SK-N-SH treated with all-trans-retinoic acid at 6 μM for 48 hours (cell line): ENCODE measurements at regions not wholly inside any gene's neighbourhood (a gene's known extent, or its start where the extent isn't known, plus 50 kb on each side); places are given as distances from the start of the nearest gene placed in this dataset.

Experiments used
- ATAC-seq: fragments of 200-7000 bp; cut with Tn5 transposase; 3 replicates; pipeline ENCODE4 v1.9.1; 2020; ENCODE audit warnings: mild to moderate bottlenecking, moderate library complexity
- ARNTL ChIP-seq: fragments of 450-650 bp; formaldehyde crosslinking; IDR thresholded peaks from 2 replicates; pipeline ENCODE4 v1.5.0; 2020; ENCODE audit warnings: low read depth, mild to moderate bottlenecking, moderate library complexity, borderline replicate concordance
- BACH2 ChIP-seq: fragments of 250-450 bp; sonication (Bioruptor Pico); IDR thresholded peaks from 2 replicates; pipeline ENCODE4 v1.9.0; 2021; ENCODE audit warnings: mild to moderate bottlenecking, borderline replicate concordance
- CSDC2 ChIP-seq: fragments of 250-450 bp; sonication (Bioruptor Pico); IDR thresholded peaks from 2 replicates; pipeline ENCODE4 v1.5.0; 2020; ENCODE audit warnings: mild to moderate bottlenecking, moderate library complexity
- ESRRG ChIP-seq: fragments of 250-450 bp; sonication (Bioruptor Pico); IDR thresholded peaks from 2 replicates; pipeline ENCODE4 v1.6.1; 2021; ENCODE audit warnings: mild to moderate bottlenecking
- GLIS3 ChIP-seq: fragments of 250-450 bp; sonication (Bioruptor Pico); IDR thresholded peaks from 2 replicates; pipeline ENCODE4 v1.5.0; 2020; ENCODE audit warnings: mild to moderate bottlenecking, moderate library complexity
- ISL1 ChIP-seq: fragments of 250-450 bp; sonication (Bioruptor Pico); IDR thresholded peaks from 2 replicates; pipeline ENCODE4 v2.1.2; 2022; ENCODE audit warnings: mild to moderate bottlenecking, moderate library complexity
- OSR1 ChIP-seq: fragments of 250-450 bp; sonication (Bioruptor Pico); IDR thresholded peaks from 2 replicates; pipeline ENCODE4 v1.8.0; 2022; ENCODE audit warnings: moderate library complexity, mild to moderate bottlenecking, inconsistent platforms
- PPARA ChIP-seq: fragments of 250-450 bp; sonication (Bioruptor Pico); IDR thresholded peaks from 2 replicates; pipeline ENCODE4 v1.5.0; 2020; ENCODE audit warnings: mild to moderate bottlenecking, borderline replicate concordance
- RARB ChIP-seq: fragments of 250-450 bp; sonication (Bioruptor Pico); IDR thresholded peaks from 2 replicates; pipeline ENCODE4 v1.8.0; 2021; ENCODE audit warnings: mild to moderate bottlenecking, moderate library complexity
- SNAI2 ChIP-seq: fragments of 250-450 bp; sonication (Bioruptor Pico); IDR thresholded peaks from 2 replicates; pipeline ENCODE4 v1.5.0; 2020; ENCODE audit warnings: mild to moderate bottlenecking, moderate library complexity
- TCF4 ChIP-seq: fragments of 250-450 bp; sonication (Bioruptor Pico); IDR thresholded peaks from 2 replicates; pipeline ENCODE4 v1.8.0; 2021; ENCODE audit warnings: mild to moderate bottlenecking, moderate library complexity, borderline replicate concordance
- TOX ChIP-seq: fragments of 250-450 bp; sonication (Bioruptor Pico); IDR thresholded peaks from 2 replicates; pipeline ENCODE4 v1.8.0; 2021; ENCODE audit warnings: mild to moderate bottlenecking, moderate library complexity, borderline replicate concordance
- ZC3H10 ChIP-seq: fragments of 250-450 bp; sonication (Bioruptor Pico); IDR thresholded peaks from 2 replicates; pipeline ENCODE4 v1.5.1; 2021; ENCODE audit warnings: mild to moderate bottlenecking, moderate library complexity
- ZFP3 ChIP-seq: fragments of 250-450 bp; sonication (Bioruptor Pico); IDR thresholded peaks from 2 replicates; pipeline ENCODE4 v1.5.0; 2020; ENCODE audit warnings: mild to moderate bottlenecking, moderate library complexity
- ZFP30 ChIP-seq: fragments of 450-650 bp; formaldehyde crosslinking; IDR thresholded peaks from 2 replicates; pipeline ENCODE4 v1.5.0; 2022; ENCODE audit warnings: mild to moderate bottlenecking, moderate library complexity
- ZNF565 ChIP-seq: fragments of 450-650 bp; formaldehyde crosslinking; conservative IDR thresholded peaks from 2 replicates; pipeline ENCODE4 v1.5.0; 2020; ENCODE audit warnings: low read depth, mild to moderate bottlenecking, moderate library complexity
- ZNF70 ChIP-seq: fragments of 450-650 bp; formaldehyde crosslinking; IDR thresholded peaks from 2 replicates; pipeline ENCODE4 v1.5.0; 2020; ENCODE audit warnings: mild to moderate bottlenecking, moderate library complexity
- ZNF8 ChIP-seq: fragments of 450-650 bp; formaldehyde crosslinking; IDR thresholded peaks from 2 replicates; pipeline ENCODE4 v1.5.0; 2020; ENCODE audit warnings: mild to moderate bottlenecking, moderate library complexity
- TF ChIP-seq, protein P1 (sequence below): fragments of 250-450 bp; sonication (Bioruptor Pico); IDR thresholded peaks from 2 replicates; pipeline ENCODE4 v1.5.0; 2020; ENCODE audit warnings: mild to moderate bottlenecking, moderate library complexity
- TF ChIP-seq, protein P2 (sequence below): fragments of 250-450 bp; sonication (Bioruptor Pico); IDR thresholded peaks from 2 replicates; pipeline ENCODE4 v1.5.1; 2020; ENCODE audit warnings: low read depth, mild to moderate bottlenecking, moderate library complexity
- TF ChIP-seq, protein P3 (sequence below): fragments of 250-450 bp; sonication (Bioruptor Pico); IDR thresholded peaks from 2 replicates; pipeline ENCODE4 v1.8.0; 2021; ENCODE audit warnings: low read depth, mild to moderate bottlenecking, moderate library complexity, borderline replicate concordance
- TF ChIP-seq, protein P4 (sequence below): fragments of 250-450 bp; sonication (Bioruptor Pico); IDR thresholded peaks from 2 replicates; pipeline ENCODE4 v1.5.1; 2021; ENCODE audit warnings: mild to moderate bottlenecking, moderate library complexity
- TF ChIP-seq, protein P5 (sequence below): fragments of 250-450 bp; sonication (Bioruptor Pico); IDR thresholded peaks from 2 replicates; pipeline ENCODE4 v1.8.0; 2020; ENCODE audit warnings: mild to moderate bottlenecking, moderate library complexity, borderline replicate concordance

DNA sequence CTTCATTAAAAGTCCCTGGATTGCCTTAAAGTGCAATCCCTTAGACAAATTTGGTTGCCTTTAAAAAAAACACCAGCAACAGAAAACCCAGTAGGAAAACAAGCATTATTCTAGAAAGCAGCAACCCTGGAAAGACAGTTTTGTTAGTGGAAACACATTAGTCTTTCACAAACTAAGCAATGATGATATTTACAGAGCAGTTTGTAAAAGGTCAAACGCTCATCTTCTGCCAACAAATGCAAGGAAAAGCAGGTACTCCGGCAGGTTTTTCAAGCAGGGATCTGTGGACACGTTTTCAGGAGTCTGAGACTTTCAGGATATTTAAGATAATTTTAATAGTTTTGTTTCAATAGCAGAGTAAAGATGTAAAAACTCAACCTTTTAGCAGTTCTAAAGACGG lies 202.2 kb downstream of the EXOC5 start:
- ATAC-seq: no peak
- no peak for TF ChIP-seq ESRRG (CRISPR knock-in tag)
- TF ChIP-seq, protein P1, sequence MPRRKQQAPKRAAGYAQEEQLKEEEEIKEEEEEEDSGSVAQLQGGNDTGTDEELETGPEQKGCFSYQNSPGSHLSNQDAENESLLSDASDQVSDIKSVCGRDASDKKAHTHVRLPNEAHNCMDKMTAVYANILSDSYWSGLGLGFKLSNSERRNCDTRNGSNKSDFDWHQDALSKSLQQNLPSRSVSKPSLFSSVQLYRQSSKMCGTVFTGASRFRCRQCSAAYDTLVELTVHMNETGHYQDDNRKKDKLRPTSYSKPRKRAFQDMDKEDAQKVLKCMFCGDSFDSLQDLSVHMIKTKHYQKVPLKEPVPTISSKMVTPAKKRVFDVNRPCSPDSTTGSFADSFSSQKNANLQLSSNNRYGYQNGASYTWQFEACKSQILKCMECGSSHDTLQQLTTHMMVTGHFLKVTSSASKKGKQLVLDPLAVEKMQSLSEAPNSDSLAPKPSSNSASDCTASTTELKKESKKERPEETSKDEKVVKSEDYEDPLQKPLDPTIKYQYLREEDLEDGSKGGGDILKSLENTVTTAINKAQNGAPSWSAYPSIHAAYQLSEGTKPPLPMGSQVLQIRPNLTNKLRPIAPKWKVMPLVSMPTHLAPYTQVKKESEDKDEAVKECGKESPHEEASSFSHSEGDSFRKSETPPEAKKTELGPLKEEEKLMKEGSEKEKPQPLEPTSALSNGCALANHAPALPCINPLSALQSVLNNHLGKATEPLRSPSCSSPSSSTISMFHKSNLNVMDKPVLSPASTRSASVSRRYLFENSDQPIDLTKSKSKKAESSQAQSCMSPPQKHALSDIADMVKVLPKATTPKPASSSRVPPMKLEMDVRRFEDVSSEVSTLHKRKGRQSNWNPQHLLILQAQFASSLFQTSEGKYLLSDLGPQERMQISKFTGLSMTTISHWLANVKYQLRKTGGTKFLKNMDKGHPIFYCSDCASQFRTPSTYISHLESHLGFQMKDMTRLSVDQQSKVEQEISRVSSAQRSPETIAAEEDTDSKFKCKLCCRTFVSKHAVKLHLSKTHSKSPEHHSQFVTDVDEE (CRISPR knock-in tag): no peak
- no peak for TF ChIP-seq TOX (CRISPR knock-in tag)
- TF ChIP-seq, protein P2, sequence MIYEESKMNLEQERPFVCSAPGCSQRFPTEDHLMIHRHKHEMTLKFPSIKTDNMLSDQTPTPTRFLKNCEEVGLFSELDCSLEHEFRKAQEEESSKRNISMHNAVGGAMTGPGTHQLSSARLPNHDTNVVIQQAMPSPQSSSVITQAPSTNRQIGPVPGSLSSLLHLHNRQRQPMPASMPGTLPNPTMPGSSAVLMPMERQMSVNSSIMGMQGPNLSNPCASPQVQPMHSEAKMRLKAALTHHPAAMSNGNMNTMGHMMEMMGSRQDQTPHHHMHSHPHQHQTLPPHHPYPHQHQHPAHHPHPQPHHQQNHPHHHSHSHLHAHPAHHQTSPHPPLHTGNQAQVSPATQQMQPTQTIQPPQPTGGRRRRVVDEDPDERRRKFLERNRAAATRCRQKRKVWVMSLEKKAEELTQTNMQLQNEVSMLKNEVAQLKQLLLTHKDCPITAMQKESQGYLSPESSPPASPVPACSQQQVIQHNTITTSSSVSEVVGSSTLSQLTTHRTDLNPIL (CRISPR knock-in tag): no peak
- TF ChIP-seq ZNF70: no peak
- TF ChIP-seq ZFP30 (CRISPR knock-in tag): no peak
- TF ChIP-seq TCF4 (CRISPR knock-in tag): no peak
- no peak for TF ChIP-seq OSR1 (CRISPR knock-in tag)
- TF ChIP-seq RARB: no peak
- TF ChIP-seq, protein P3, sequence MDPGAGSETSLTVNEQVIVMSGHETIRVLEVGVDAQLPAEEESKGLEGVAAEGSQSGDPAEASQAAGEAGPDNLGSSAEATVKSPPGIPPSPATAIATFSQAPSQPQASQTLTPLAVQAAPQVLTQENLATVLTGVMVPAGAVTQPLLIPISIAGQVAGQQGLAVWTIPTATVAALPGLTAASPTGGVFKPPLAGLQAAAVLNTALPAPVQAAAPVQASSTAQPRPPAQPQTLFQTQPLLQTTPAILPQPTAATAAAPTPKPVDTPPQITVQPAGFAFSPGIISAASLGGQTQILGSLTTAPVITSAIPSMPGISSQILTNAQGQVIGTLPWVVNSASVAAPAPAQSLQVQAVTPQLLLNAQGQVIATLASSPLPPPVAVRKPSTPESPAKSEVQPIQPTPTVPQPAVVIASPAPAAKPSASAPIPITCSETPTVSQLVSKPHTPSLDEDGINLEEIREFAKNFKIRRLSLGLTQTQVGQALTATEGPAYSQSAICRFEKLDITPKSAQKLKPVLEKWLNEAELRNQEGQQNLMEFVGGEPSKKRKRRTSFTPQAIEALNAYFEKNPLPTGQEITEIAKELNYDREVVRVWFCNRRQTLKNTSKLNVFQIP (CRISPR knock-in tag): no peak
- no peak for TF ChIP-seq BACH2
- TF ChIP-seq ISL1 (CRISPR knock-in tag): no peak
- TF ChIP-seq, protein P4, sequence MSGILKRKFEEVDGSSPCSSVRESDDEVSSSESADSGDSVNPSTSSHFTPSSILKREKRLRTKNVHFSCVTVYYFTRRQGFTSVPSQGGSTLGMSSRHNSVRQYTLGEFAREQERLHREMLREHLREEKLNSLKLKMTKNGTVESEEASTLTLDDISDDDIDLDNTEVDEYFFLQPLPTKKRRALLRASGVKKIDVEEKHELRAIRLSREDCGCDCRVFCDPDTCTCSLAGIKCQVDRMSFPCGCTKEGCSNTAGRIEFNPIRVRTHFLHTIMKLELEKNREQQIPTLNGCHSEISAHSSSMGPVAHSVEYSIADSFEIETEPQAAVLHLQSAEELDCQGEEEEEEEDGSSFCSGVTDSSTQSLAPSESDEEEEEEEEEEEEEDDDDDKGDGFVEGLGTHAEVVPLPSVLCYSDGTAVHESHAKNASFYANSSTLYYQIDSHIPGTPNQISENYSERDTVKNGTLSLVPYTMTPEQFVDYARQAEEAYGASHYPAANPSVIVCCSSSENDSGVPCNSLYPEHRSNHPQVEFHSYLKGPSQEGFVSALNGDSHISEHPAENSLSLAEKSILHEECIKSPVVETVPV (CRISPR knock-in tag): no peak
- TF ChIP-seq GLIS3 (CRISPR knock-in tag): no peak
- no peak for TF ChIP-seq CSDC2 (CRISPR knock-in tag)
- no peak for TF ChIP-seq ZNF565 (CRISPR knock-in tag)
- no peak for TF ChIP-seq PPARA (CRISPR knock-in tag)
- no peak for TF ChIP-seq ZNF8 (CRISPR knock-in tag)
- no peak for TF ChIP-seq ARNTL (CRISPR knock-in tag)

DNA sequence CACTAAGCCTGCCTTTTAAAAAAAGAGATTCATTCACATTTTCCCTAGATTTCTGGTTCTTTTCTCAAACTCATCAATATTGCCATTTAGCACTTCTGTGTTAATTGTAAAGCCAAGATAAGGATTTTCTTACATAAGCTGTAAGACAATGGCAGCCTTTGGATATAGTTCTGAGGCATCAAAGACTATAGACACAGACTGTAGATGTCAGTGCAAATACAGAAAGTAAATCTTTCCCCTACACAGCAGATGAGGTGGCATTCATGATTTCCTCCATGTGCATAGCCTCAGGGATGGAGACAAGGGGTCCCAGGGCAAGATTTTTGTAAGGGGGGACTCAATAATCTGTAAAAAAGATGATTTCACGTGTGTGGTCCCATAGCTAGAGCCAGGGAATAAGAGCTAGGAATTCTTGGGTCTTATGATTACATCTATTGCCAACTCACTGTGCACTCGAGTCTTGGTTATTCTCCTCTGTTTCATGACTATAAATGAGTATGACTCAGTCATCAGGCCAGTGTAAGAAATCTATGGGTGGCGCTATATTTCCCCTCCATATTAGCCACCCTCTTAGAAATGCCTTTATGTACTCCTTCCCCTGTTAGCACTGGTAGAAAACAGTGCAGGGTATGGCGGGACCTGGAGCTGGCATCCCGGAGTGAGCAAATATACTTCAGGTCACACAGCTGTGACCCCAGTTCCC lies 207.5 kb downstream of the EXOC5 start:
- ATAC-seq: no peak
- TF ChIP-seq ZNF8 (CRISPR knock-in tag): no peak
- TF ChIP-seq, protein P1 (CRISPR knock-in tag): no peak
- no peak for TF ChIP-seq ESRRG (CRISPR knock-in tag)
- TF ChIP-seq, protein P5, sequence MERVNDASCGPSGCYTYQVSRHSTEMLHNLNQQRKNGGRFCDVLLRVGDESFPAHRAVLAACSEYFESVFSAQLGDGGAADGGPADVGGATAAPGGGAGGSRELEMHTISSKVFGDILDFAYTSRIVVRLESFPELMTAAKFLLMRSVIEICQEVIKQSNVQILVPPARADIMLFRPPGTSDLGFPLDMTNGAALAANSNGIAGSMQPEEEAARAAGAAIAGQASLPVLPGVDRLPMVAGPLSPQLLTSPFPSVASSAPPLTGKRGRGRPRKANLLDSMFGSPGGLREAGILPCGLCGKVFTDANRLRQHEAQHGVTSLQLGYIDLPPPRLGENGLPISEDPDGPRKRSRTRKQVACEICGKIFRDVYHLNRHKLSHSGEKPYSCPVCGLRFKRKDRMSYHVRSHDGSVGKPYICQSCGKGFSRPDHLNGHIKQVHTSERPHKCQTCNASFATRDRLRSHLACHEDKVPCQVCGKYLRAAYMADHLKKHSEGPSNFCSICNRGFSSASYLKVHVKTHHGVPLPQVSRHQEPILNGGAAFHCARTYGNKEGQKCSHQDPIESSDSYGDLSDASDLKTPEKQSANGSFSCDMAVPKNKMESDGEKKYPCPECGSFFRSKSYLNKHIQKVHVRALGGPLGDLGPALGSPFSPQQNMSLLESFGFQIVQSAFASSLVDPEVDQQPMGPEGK: no peak
- no peak for TF ChIP-seq GLIS3 (CRISPR knock-in tag)
- no peak for TF ChIP-seq SNAI2 (CRISPR knock-in tag)
- TF ChIP-seq ISL1 (CRISPR knock-in tag): no peak
- TF ChIP-seq PPARA (CRISPR knock-in tag): no peak
- TF ChIP-seq RARB: no peak
- TF ChIP-seq, protein P4 (CRISPR knock-in tag): no peak
- TF ChIP-seq TCF4 (CRISPR knock-in tag): no peak
- no peak for TF ChIP-seq BACH2
- no peak for TF ChIP-seq ZFP3 (CRISPR knock-in tag)
- no peak for TF ChIP-seq ZC3H10 (CRISPR knock-in tag)
- no peak for TF ChIP-seq ARNTL (CRISPR knock-in tag)
- TF ChIP-seq, protein P3 (CRISPR knock-in tag): no peak
- no peak for TF ChIP-seq TOX (CRISPR knock-in tag)
- TF ChIP-seq ZNF70: no peak
